ENCODE measurements at regions not wholly inside any gene's neighbourhood (a gene's known extent, or its start where the extent isn't known, plus 50 kb on each side); places are given as distances from the start of the nearest gene placed in this dataset.
A peak's percentile ranks its signal among the peaks of the same experiment; 100 is the strongest.

- TF ChIP-seq CTCF (IDR thresholded peaks at IDR 0.05) (peak in 5 of 12 donors; percentile 5 to 27 (median 24)), POLR2A (IDR thresholded peaks at IDR 0.05) (no peak)
Measured at GRCh38 chr7:106978425-106979420, 65.8 kb upstream of the PRKAR2B start.
